HG02571 (cell line): ENCODE measurements at regions not wholly inside any gene's neighbourhood (a gene's known extent, or its start where the extent isn't known, plus 50 kb on each side); places are given as distances from the start of the nearest gene placed in this dataset.
"Not testable (repeated sequence)": the region's sequence is repeated elsewhere in the genome, so short reads cannot be mapped to it uniquely, and the experiment has no call there.

Experiments used
- ATAC-seq: cut with Tn5 transposase; IDR thresholded peaks from one replicate; pipeline ENCODE4 v1.9.1; 2021; ENCODE audit warnings: mild to moderate bottlenecking, moderate library complexity; ENCODE audit not compliant: unreplicated experiment

DNA sequence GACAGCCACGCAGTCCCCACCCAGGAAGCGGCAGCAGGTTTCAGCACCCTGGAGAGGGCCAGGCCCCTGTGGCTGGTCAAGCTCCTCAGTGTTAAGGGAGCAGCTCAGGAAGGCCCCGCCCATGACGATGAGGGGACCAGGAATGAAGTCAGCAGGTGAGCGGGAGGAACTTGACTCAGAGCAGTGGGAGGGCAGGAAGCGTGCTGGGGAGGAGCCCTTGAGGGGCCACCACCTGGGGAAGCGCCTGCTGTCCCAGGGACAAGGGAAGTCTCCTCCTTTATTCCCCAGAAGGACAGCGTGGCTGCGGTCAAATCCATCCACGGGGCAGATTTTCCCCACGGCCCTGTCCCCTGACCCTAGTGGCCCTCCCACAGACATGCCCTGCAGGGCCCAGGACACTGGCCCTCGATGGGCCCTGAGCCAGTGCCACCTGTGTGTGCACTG, 357.6 kb downstream of the ADGRD1 start:
- ATAC-seq = not testable (repeated sequence)

DNA sequence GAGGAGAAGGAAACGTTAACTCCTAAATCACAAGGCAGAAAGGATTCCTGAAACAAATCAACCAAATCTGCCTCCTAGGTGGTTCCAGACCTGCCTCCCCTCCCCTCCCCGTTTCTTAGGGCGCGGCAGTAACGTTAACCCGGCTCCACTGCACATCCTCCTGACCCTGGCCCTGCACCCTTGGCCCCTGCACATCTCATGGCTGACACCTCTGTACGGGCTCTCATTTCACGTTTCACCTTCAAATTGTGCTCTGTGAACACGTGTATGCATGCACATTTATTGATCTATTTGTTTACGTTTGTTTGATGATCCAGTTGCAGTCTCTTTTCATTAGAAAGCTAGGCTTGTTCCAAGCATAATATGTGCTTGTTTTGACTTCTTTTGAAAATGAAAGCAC, 358.1 kb downstream of the ADGRD1 start:
- ATAC-seq = no peak

DNA sequence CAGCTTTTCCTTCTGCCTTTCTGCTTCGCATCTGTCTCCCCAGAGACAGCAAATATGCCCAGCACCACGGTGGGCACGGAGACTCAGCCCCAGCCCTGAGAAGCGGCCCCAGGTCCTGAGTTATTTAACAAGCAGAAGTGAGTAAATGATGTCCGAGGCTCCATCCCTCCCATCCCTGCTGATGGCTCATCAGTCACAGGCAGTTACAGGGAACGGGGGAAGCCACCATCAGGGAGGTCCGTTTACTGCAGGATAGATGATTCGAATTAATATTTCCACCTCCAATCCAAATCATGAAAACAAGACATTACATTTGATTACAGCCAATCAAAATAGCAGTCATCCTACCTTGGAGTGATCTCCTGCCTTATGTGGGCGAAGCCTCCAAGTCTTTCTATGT, 358.7 kb downstream of the ADGRD1 start:
- not testable (repeated sequence) for ATAC-seq

- ATAC-seq = no peak
Measured at GRCh38 chr12:131312793-131313545, 359.3 kb downstream of the ADGRD1 start.

DNA sequence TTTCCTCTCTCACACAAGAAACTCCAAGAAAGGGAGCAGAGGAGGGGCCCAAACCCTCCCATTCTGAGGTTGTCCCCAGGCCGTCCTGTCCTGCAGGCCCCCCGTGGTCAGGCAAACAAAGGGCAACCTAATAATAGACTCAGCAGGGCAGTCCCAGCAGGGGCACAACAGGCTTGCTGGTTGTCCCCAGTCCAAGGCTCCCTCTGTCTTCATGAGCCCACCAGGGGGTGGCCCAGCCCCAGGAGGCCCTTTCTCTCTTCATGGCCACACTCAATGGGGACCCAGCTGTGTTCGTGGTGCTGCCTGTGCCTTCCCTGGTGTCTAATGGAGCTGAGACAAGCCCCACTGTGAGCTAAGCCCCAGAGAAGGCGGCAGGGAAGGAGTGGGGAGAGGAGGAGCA, 359.9 kb downstream of the ADGRD1 start:
- ATAC-seq = no peak

GRCh38 chr12:131314524-131315090, 360.9 kb downstream of the ADGRD1 start:
- ATAC-seq = no peak

- ATAC-seq = no peak
Measured at GRCh38 chr12:131315601-131316000, 361.9 kb downstream of the ADGRD1 start.

DNA sequence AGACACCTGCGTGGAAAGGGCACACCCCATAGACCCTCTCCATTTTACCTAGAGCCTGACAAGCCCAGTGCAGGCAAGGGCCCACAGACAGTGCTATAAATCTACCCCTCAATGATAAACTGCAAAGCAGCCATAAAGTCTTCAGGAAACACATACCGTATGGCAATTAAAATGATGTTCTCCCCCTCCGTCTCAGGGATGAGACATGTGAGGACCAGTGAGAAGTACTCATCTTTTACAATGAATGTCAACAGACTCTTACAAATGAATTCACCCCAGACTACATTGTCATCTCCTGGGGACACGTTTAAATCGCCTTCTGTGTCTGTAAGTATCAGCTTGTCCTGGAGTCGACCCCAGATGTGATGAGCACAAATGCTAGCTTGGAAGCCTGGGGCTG, 362.7 kb downstream of the ADGRD1 start:
- no peak for ATAC-seq

DNA sequence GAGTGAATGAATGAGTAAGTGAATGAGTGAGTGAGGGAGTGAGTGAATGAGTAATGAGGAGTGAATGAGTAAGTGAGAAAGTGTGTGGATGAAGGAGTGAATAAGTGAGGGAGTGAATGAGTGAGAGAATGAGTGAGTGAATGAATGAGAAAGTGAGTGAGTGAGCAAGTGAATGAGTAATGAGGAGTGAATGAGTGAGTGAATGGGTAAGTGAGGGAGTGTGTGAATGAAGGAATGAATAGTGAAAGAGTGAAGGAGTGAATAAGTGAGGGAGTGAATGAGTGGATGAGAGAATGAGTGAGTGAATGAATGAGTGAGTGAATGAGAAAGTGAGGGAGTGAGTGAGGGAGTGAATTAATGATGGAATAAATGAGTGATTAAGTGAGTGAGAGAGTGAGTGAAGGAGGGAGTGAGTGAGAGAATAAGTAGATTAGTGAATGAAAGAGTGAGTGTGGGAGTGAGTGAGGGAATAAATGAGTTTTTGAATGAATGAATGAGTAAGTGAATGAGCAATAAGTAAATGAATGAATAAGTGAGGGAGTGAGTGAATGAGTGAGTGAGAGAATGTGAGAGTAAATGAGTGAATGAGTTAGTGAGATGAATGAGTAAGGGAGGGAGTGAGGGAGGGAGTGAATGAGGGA, 364.5 kb downstream of the ADGRD1 start:
- ATAC-seq = no peak

- no peak for ATAC-seq
Measured at GRCh38 chr12:131321988-131322387, 368.3 kb downstream of the ADGRD1 start.

GRCh38 chr12:131322460-131322859, 368.8 kb downstream of the ADGRD1 start:
- not testable (repeated sequence) for ATAC-seq

- no peak for ATAC-seq
Measured at GRCh38 chr12:131323879-131324278, 370.2 kb downstream of the ADGRD1 start.

- no peak for ATAC-seq
Measured at GRCh38 chr12:131327521-131328488, 374.1 kb downstream of the ADGRD1 start.

DNA sequence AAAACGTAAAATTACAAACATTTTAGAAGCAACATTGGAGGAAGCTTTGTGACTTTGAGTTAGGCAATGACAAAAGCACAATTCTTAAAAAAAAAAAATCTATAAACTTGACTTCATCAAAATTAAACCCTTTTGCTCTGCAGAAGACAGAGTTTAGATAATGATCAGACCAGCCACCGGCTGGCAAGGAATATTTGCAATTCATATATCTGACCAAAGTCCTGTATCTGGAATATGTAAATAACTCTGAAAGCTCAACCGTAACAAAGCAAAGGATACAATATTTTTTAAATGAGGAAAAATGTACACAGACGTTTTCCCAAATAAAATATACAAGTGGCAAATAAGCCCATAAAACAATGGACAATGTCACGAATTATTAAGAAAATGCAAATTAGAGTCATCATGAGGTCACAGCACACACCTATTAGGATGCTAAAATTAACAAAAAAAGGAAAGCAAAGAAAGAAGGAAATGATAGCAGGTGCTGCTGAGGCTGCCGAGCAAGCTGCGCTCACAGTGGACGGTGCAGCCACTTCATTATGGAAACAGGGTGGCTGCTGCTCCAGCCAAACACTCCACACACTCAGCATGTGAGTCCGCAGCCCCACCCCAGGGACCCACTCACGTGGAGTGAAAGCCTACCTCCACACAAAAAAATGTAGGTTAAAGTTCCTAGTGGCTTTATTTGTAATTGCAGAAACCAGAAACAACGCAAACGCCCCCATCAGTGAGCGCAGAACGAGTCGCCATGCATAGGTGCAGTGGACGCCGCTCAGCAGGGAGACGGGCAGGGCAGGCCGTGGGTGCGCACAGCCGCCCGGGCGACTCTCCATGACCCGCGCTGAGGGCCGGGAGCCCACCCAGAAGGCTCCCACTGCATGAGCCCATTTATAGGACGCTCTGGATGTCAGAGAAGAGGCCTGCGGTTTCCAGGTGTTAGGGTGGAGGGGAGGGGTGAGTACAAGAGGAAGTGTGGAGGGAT, 375.4 kb downstream of the ADGRD1 start:
- ATAC-seq = not testable (repeated sequence)

DNA sequence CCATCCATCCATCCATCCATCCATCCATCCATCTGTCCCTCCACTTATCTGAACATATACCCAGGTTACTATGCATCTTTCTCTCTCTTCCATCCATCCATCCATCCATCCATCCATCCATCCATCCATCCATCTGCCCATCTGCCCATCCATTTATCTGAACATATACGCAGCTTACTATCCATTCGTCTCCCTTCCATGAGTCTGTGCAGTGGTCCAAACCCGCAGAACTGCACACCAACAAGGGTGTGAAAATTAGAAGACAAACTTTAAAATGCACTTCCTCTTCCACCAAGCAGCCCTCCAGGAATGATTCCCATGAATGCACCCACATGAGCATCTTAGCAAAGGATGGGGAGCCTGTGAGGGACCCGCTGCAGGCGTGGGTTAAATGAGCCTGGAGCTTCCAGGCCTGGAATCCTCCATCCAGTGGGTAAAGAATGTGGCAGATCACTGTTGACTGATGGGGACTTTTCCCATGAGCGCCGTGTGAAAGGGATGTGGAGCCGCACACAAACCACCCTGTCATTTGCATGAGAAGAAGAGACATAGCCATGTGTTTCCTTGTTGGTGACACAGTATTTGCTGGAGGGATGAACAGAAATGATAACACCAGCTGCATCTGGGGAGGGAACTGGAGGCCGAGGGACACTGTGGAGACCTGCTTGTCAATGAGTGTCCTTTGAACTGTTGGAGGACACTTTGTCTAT, 376.6 kb downstream of the ADGRD1 start:
- ATAC-seq = no peak

- ATAC-seq = no peak
Measured at GRCh38 chr12:131331148-131331750, 377.5 kb downstream of the ADGRD1 start.

GRCh38 chr12:131332224-131332623, 378.5 kb downstream of the ADGRD1 start:
- no peak for ATAC-seq

DNA sequence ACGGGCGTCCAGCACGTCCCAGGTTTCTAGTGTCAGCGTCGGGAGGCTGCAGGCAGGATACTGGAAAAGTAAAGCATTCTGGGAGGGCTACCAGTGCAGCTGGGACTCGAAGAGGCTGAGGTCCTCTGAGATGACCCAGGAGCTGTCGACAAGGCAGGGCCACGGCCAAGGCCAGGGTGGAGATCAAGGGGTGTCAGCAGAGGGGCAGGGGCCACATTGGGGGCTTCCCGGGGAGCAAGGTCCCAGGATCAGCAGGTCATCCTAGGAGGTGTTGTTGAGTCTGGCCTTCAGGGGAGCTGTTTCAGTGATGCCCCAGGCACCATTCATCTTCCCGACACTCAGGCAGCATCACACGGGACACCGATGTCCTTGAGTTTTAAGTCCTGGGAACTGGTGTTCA, 377.8 kb upstream of the SFSWAP start:
- ATAC-seq = no peak
